Right lobe of liver (tissue), 6 donors: ENCODE measurements at regions not wholly inside any gene's neighbourhood (a gene's known extent, or its start where the extent isn't known, plus 50 kb on each side); places are given as distances from the start of the nearest gene placed in this dataset.

Experiments used
- ATAC-seq, 4 donors: fragments of 200-7000 bp; cut with Tn5 transposase; one replicate each; pipeline ENCODE4 v1.9.1; 2020; ENCODE audit warnings: mild to moderate bottlenecking in 4 of 4, moderate library complexity in 4 of 4
- DNase-seq, 3 donors: peaks; one replicate each; pipeline ENCODE4 v3.0.0-alpha.2; 2020
- H3K27ac ChIP-seq, 3 donors: fragments of 200-600 bp; one replicate each; pipeline ENCODE4 v1.8.0; 2022
- H3K27me3 ChIP-seq, 2 donors: fragments of 200-600 bp; one replicate each; pipeline ENCODE4 v1.8.0; 2022
- H3K36me3 ChIP-seq, 4 donors: fragments of 200-600 bp; sonication (generic) in 1 of 4; one replicate each; pipeline versions ENCODE4 v1.5.1 to v1.8.0; 2017 to 2022; ENCODE audit warnings: control low read depth in 1 of 4
- H3K4me1 ChIP-seq, 4 donors: fragments of 200-600 bp; sonication (generic) in 1 of 4; one replicate each; pipeline versions ENCODE4 v1.5.1 to v1.8.0; 2017 to 2022; ENCODE audit warnings: control low read depth in 1 of 4
- H3K4me3 ChIP-seq, 3 donors: fragments of 200-600 bp; one replicate each; pipeline ENCODE4 v1.8.0; 2022
- H3K9me3 ChIP-seq, 4 donors: fragments of 200-600 bp; sonication (generic) in 1 of 4; one replicate each; pipeline versions ENCODE4 v1.5.1 to v1.8.0; 2017 to 2022; ENCODE audit warnings: control low read depth in 1 of 4
- CTCF ChIP-seq, 4 donors: fragments of 200-600 bp in 3 of 4; fragments of 450-650 bp in 1 of 4; IDR thresholded peaks; one replicate each; pipeline versions ENCODE4 v1.5.1 to v1.8.0; 2016 to 2022; ENCODE audit warnings: antibody characterized with exemption in 4 of 4, mild to moderate bottlenecking in 2 of 4
- POLR2A ChIP-seq: fragments of 450-650 bp; IDR thresholded peaks from one replicate; pipeline ENCODE4 v1.6.1; 2017; ENCODE audit warnings: antibody characterized with exemption, mild to moderate bottlenecking
- WGBS: methylation state at CpG from one replicate; pipeline ENCODE4 v1.1.6; 2018; ENCODE audit warnings: low coverage, low lambda C conversion rate; ENCODE audit not compliant: insufficient coverage; ENCODE audit errors: missing lambda C conversion rate; 5-methylcytosine and 5-hydroxymethylcytosine counted together
- intact Hi-C, 2 donors: fragments of 100-400 bp; cut with DNase I; formaldehyde crosslinking; loops; one replicate each; pipeline versions ENCODE4 v1.11.2 to v1.14.1; 2022
- donor health status: DM: no; HTN: yes; CAD: no.
- donor health status: DM: no; HTN: no; CAD: no.
- donor health status: DM: no; HTN: no; CAD: no.
- donor health status: DM: no; HTN: yes; CAD: no.
- donor health status: DM: no; HTN: yes; CAD: no.

GRCh38 chr10:118203461-118203860 lies 138.7 kb downstream of the FAM204A start:
- Histone ChIP-seq H3K36me3 (no peaks in the 10 kb centered on the region), H3K9me3 (no peaks in the 10 kb centered on the region), H3K4me1 (no peaks in the 10 kb centered on the region), H3K27me3 (no peaks in the 10 kb centered on the region), H3K27ac (no peak overlapping the region), H3K4me3 (no peak overlapping the region)
- ATAC-seq (no peak), DNase-seq (no peak)
- TF ChIP-seq POLR2A: no peak
- no peak for TF ChIP-seq CTCF (IDR thresholded peaks at IDR 0.05)
- intact Hi-C loops: no loop called here
- WGBS: 44% methylated on average over 2 of the region's 2 CpGs

- H3K36me3 ChIP-seq: no peaks in the 10 kb centered on the region
- H3K4me3 ChIP-seq: no peak overlapping the region
- no peak for TF ChIP-seq CTCF (IDR thresholded peaks at IDR 0.05)
- no peak for TF ChIP-seq POLR2A
- H3K27me3 ChIP-seq: peaks cover 0 to 4% of the 10 kb centered on the region in 2 donors
- no peaks in the 10 kb centered on the region for H3K4me1 ChIP-seq
- no peaks in the 10 kb centered on the region for H3K9me3 ChIP-seq
- H3K27ac ChIP-seq: no peak overlapping the region
- DNase-seq (no peak), ATAC-seq (no peak)
- 16% methylated on average over 2 of the region's 2 CpGs for WGBS
- intact Hi-C loops: no loop called here
These were observed 146.4 kb downstream of the FAM204A start for GRCh38 chr10:118195729-118196128.

- no peak overlapping the region for H3K4me3 ChIP-seq
- peaks cover 0 to 4% of the 10 kb centered on the region in 2 donors for H3K27me3 ChIP-seq
- H3K27ac ChIP-seq: no peak overlapping the region
- no peak for ATAC-seq
- no peak for TF ChIP-seq POLR2A
- no peak for TF ChIP-seq CTCF (IDR thresholded peaks at IDR 0.05)
- intact Hi-C loops: no loop called here
- 51% methylated on average over 4 of the region's 4 CpGs for WGBS
- no peaks in the 10 kb centered on the region for H3K4me1 ChIP-seq
- no peak for DNase-seq
- no peaks in the 10 kb centered on the region for H3K9me3 ChIP-seq
- H3K36me3 ChIP-seq: no peaks in the 10 kb centered on the region
These were observed 146.9 kb upstream of the RAB11FIP2 start for GRCh38 chr10:118193642-118194041.

GRCh38 chr10:118181021-118181420 lies 134.3 kb upstream of the RAB11FIP2 start:
- Histone ChIP-seq H3K4me1 (no peaks in the 10 kb centered on the region), H3K27ac (no peak overlapping the region), H3K9me3 (no peaks in the 10 kb centered on the region), H3K36me3 (no peaks in the 10 kb centered on the region), H3K4me3 (no peak overlapping the region), H3K27me3 (no peaks in the 10 kb centered on the region)
- 56% methylated on average over 1 of the region's 1 CpG for WGBS
- ATAC-seq: no peak
- intact Hi-C loops: no loop called here
- DNase-seq: no peak
- TF ChIP-seq POLR2A (no peak), CTCF (IDR thresholded peaks at IDR 0.05) (no peak)

GRCh38 chr10:118175148-118175547 lies 128.4 kb upstream of the RAB11FIP2 start:
- no peak overlapping the region for H3K4me3 ChIP-seq
- H3K27ac ChIP-seq: no peak overlapping the region
- no peaks in the 10 kb centered on the region for H3K9me3 ChIP-seq
- no peaks in the 10 kb centered on the region for H3K27me3 ChIP-seq
- no peak for DNase-seq
- no peak for TF ChIP-seq POLR2A
- TF ChIP-seq CTCF (IDR thresholded peaks at IDR 0.05): no peak
- intact Hi-C loops: no loop called here
- H3K4me1 ChIP-seq: no peaks in the 10 kb centered on the region
- H3K36me3 ChIP-seq: no peaks in the 10 kb centered on the region
- 58% methylated on average over 2 of the region's 2 CpGs for WGBS
- ATAC-seq: no peak
